ENCODE measurements at regions not wholly inside any gene's neighbourhood (a gene's known extent, or its start where the extent isn't known, plus 50 kb on each side); places are given as distances from the start of the nearest gene placed in this dataset.
A peak's percentile ranks its signal among the peaks of the same experiment; 100 is the strongest.
"Not testable (repeated sequence)": the region's sequence is repeated elsewhere in the genome, so short reads cannot be mapped to it uniquely, and the experiment has no call there.

GRCh38 chr1:198934901-198935305 lies 296.1 kb downstream of the PTPRC start:
- no peak for FAIRE-seq

GRCh38 chr1:198935306-198935921 lies 296.6 kb downstream of the PTPRC start:
- FAIRE-seq = no peak

- FAIRE-seq = no peak
These were observed 297.7 kb downstream of the PTPRC start for GRCh38 chr1:198936371-198937083.

- peak; percentile 76 for FAIRE-seq
These were observed 298.6 kb downstream of the PTPRC start for GRCh38 chr1:198937231-198938031.

GRCh38 chr1:198939286-198939685 lies 300.4 kb downstream of the PTPRC start:
- no peak for FAIRE-seq

GRCh38 chr1:198939956-198940355 lies 301.1 kb downstream of the PTPRC start:
- no peak for FAIRE-seq

GRCh38 chr1:198942466-198942865 lies 303.6 kb downstream of the PTPRC start:
- no peak for FAIRE-seq

- no peak for FAIRE-seq
These were observed 304.8 kb downstream of the PTPRC start for GRCh38 chr1:198943484-198944187.

- FAIRE-seq = no peak
These were observed 308.6 kb downstream of the PTPRC start for GRCh38 chr1:198947456-198947855.

- FAIRE-seq = no peak
These were observed 310.2 kb downstream of the PTPRC start for GRCh38 chr1:198948895-198949659.

GRCh38 chr1:198950036-198950435 lies 311.2 kb downstream of the PTPRC start:
- no peak for FAIRE-seq

- no peak for FAIRE-seq
These were observed 316.2 kb downstream of the PTPRC start for GRCh38 chr1:198955085-198955484.

GRCh38 chr1:198957044-198957443 lies 318.2 kb downstream of the PTPRC start:
- FAIRE-seq = no peak

- FAIRE-seq = no peak
These were observed 320.2 kb downstream of the PTPRC start for GRCh38 chr1:198959032-198959431.

GRCh38 chr1:198959676-198960075 lies 320.8 kb downstream of the PTPRC start:
- FAIRE-seq = no peak

GRCh38 chr1:198963796-198964195 lies 325.0 kb downstream of the PTPRC start:
- not testable (repeated sequence) for FAIRE-seq

- FAIRE-seq = no peak
These were observed 327.7 kb downstream of the PTPRC start for GRCh38 chr1:198966519-198966918.

- FAIRE-seq = no peak
These were observed 328.7 kb downstream of the PTPRC start for GRCh38 chr1:198967566-198967965.

GRCh38 chr1:198968866-198969265 lies 330.0 kb downstream of the PTPRC start:
- FAIRE-seq = no peak

GRCh38 chr1:198969981-198970380 lies 331.1 kb downstream of the PTPRC start:
- FAIRE-seq = no peak

- no peak for FAIRE-seq
These were observed 332.1 kb downstream of the PTPRC start for GRCh38 chr1:198970916-198971315.

- FAIRE-seq = no peak
These were observed 339.1 kb downstream of the PTPRC start for GRCh38 chr1:198977909-198978308.
